ENCODE measurements at regions not wholly inside any gene's neighbourhood (a gene's known extent, or its start where the extent isn't known, plus 50 kb on each side); places are given as distances from the start of the nearest gene placed in this dataset.

- no peaks in the 10 kb centered on the region for H3K36me3 ChIP-seq (ENCODE audit: insufficient read depth, low read length)
- DNase-seq (ENCODE audit: low read depth, low spot score), result no peak
- no peak overlapping the region for H3K4me3 ChIP-seq
- no peak overlapping the region for H3K9ac ChIP-seq (ENCODE audit: insufficient read length)
- H3K27ac ChIP-seq, result no peak overlapping the region
- TF ChIP-seq POLR2AphosphoS5 (IDR thresholded peaks at IDR 0.05; ENCODE audit: borderline replicate concordance, low read depth, low read length) (no peak), EZH2 (IDR thresholded peaks at IDR 0.05) (no peak), FOXP2 (optimal IDR thresholded peaks at IDR 0.05; ENCODE audit: control extremely low read depth, extremely low read length, insufficient read depth) (no peak)
- H3K9me3 ChIP-seq (ENCODE audit: low read depth, low read length), result no peaks in the 10 kb centered on the region
Measured at GRCh38 chr6:40960742-40961430, 78.1 kb downstream of the UNC5CL start.

- no peak overlapping the region for H3K4me3 ChIP-seq
Measured at GRCh38 chr6:40959781-40960327, 79.2 kb downstream of the UNC5CL start.

GRCh38 chr6:40958738-40959137 lies 80.3 kb downstream of the UNC5CL start:
- no peak for TF ChIP-seq EZH2 (IDR thresholded peaks at IDR 0.05)
- TF ChIP-seq POLR2AphosphoS5 (IDR thresholded peaks at IDR 0.05; ENCODE audit: borderline replicate concordance, low read depth, low read length), result no peak
- TF ChIP-seq FOXP2 (optimal IDR thresholded peaks at IDR 0.05; ENCODE audit: control extremely low read depth, extremely low read length, insufficient read depth), result no peak
- no peak for DNase-seq (ENCODE audit: low read depth, low spot score)
- H3K27ac ChIP-seq, result no peak overlapping the region
- H3K4me3 ChIP-seq, result no peak overlapping the region
- H3K36me3 ChIP-seq (ENCODE audit: insufficient read depth, low read length), result no peaks in the 10 kb centered on the region
- no peaks in the 10 kb centered on the region for H3K9me3 ChIP-seq (ENCODE audit: low read depth, low read length)
- no peak overlapping the region for H3K9ac ChIP-seq (ENCODE audit: insufficient read length)

More at GRCh38 chr6:40959781-40960327, 79.2 kb downstream of the UNC5CL start:
- H3K36me3 ChIP-seq (ENCODE audit: insufficient read depth, low read length), result no peaks in the 10 kb centered on the region
- no peak overlapping the region for H3K27ac ChIP-seq
- H3K9me3 ChIP-seq (ENCODE audit: low read depth, low read length), result no peaks in the 10 kb centered on the region
- no peak for DNase-seq (ENCODE audit: low read depth, low spot score)
- TF ChIP-seq FOXP2 (optimal IDR thresholded peaks at IDR 0.05; ENCODE audit: control extremely low read depth, extremely low read length, insufficient read depth) (no peak), EZH2 (IDR thresholded peaks at IDR 0.05) (no peak), POLR2AphosphoS5 (IDR thresholded peaks at IDR 0.05; ENCODE audit: borderline replicate concordance, low read depth, low read length) (no peak)
- no peak overlapping the region for H3K9ac ChIP-seq (ENCODE audit: insufficient read length)

- no peak for TF ChIP-seq FOXP2 (optimal IDR thresholded peaks at IDR 0.05; ENCODE audit: control extremely low read depth, extremely low read length, insufficient read depth)
- TF ChIP-seq POLR2AphosphoS5 (IDR thresholded peaks at IDR 0.05; ENCODE audit: borderline replicate concordance, low read depth, low read length), result no peak
- no peak for TF ChIP-seq EZH2 (IDR thresholded peaks at IDR 0.05)
- H3K4me3 ChIP-seq, result no peak overlapping the region
- H3K27ac ChIP-seq, result no peak overlapping the region
- no peaks in the 10 kb centered on the region for H3K36me3 ChIP-seq (ENCODE audit: insufficient read depth, low read length)
- H3K9ac ChIP-seq (ENCODE audit: insufficient read length), result no peak overlapping the region
- no peaks in the 10 kb centered on the region for H3K9me3 ChIP-seq (ENCODE audit: low read depth, low read length)
- no peak for DNase-seq (ENCODE audit: low read depth, low spot score)
Measured at GRCh38 chr6:40957616-40958492, 81.2 kb downstream of the UNC5CL start.

- Histone ChIP-seq H3K9me3 (ENCODE audit: low read depth, low read length) (no peaks in the 10 kb centered on the region), H3K4me3 (no peak overlapping the region), H3K27ac (no peak overlapping the region), H3K9ac (ENCODE audit: insufficient read length) (no peak overlapping the region), H3K36me3 (ENCODE audit: insufficient read depth, low read length) (no peaks in the 10 kb centered on the region)
- TF ChIP-seq POLR2AphosphoS5 (IDR thresholded peaks at IDR 0.05; ENCODE audit: borderline replicate concordance, low read depth, low read length), result no peak
- TF ChIP-seq FOXP2 (optimal IDR thresholded peaks at IDR 0.05; ENCODE audit: control extremely low read depth, extremely low read length, insufficient read depth), result no peak
- TF ChIP-seq EZH2 (IDR thresholded peaks at IDR 0.05), result no peak
- DNase-seq (ENCODE audit: low read depth, low spot score), result no peak
Measured at GRCh38 chr6:40956936-40957335, 82.1 kb downstream of the UNC5CL start.

- Histone ChIP-seq H3K4me3 (no peak overlapping the region), H3K27ac (no peak overlapping the region), H3K9me3 (ENCODE audit: low read depth, low read length) (no peaks in the 10 kb centered on the region), H3K36me3 (ENCODE audit: insufficient read depth, low read length) (no peaks in the 10 kb centered on the region), H3K9ac (ENCODE audit: insufficient read length) (no peak overlapping the region)
- no peak for TF ChIP-seq FOXP2 (optimal IDR thresholded peaks at IDR 0.05; ENCODE audit: control extremely low read depth, extremely low read length, insufficient read depth)
- TF ChIP-seq POLR2AphosphoS5 (IDR thresholded peaks at IDR 0.05; ENCODE audit: borderline replicate concordance, low read depth, low read length), result no peak
- no peak for TF ChIP-seq EZH2 (IDR thresholded peaks at IDR 0.05)
- DNase-seq (ENCODE audit: low read depth, low spot score), result no peak
Measured at GRCh38 chr6:40955178-40955545, 83.9 kb downstream of the UNC5CL start.

- DNase-seq (ENCODE audit: low read depth, low spot score), result no peak
- Histone ChIP-seq H3K27ac (no peak overlapping the region), H3K36me3 (ENCODE audit: insufficient read depth, low read length) (no peaks in the 10 kb centered on the region), H3K9me3 (ENCODE audit: low read depth, low read length) (no peaks in the 10 kb centered on the region), H3K4me3 (no peak overlapping the region), H3K9ac (ENCODE audit: insufficient read length) (no peak overlapping the region)
- TF ChIP-seq FOXP2 (optimal IDR thresholded peaks at IDR 0.05; ENCODE audit: control extremely low read depth, extremely low read length, insufficient read depth), result no peak
- TF ChIP-seq EZH2 (IDR thresholded peaks at IDR 0.05), result no peak
- no peak for TF ChIP-seq POLR2AphosphoS5 (IDR thresholded peaks at IDR 0.05; ENCODE audit: borderline replicate concordance, low read depth, low read length)
Measured at GRCh38 chr6:40954446-40955177, 84.4 kb downstream of the UNC5CL start.

- Histone ChIP-seq H3K9me3 (ENCODE audit: low read depth, low read length) (no peaks in the 10 kb centered on the region), H3K36me3 (ENCODE audit: insufficient read depth, low read length) (no peaks in the 10 kb centered on the region), H3K9ac (ENCODE audit: insufficient read length) (no peak overlapping the region), H3K4me3 (no peak overlapping the region), H3K27ac (no peak overlapping the region)
- DNase-seq (ENCODE audit: low read depth, low spot score), result no peak
- TF ChIP-seq FOXP2 (optimal IDR thresholded peaks at IDR 0.05; ENCODE audit: control extremely low read depth, extremely low read length, insufficient read depth) (no peak), EZH2 (IDR thresholded peaks at IDR 0.05) (no peak), POLR2AphosphoS5 (IDR thresholded peaks at IDR 0.05; ENCODE audit: borderline replicate concordance, low read depth, low read length) (no peak)
Measured at GRCh38 chr6:40953486-40953885, 85.5 kb downstream of the UNC5CL start.

Data from SK-N-MC (cell line).